Skeletal muscle tissue (tissue), 3 donors: ENCODE measurements at regions not wholly inside any gene's neighbourhood (a gene's known extent, or its start where the extent isn't known, plus 50 kb on each side); places are given as distances from the start of the nearest gene placed in this dataset.

Experiments
- H3K27ac ChIP-seq: one replicate; pipeline ENCODE4 v1.7.0; 2013; ENCODE audit warnings: mild to moderate bottlenecking, low read depth, low read length, inconsistent platforms
- H3K27me3 ChIP-seq, 3 donors: one replicate each; pipeline ENCODE4 v1.7.0; 2013; ENCODE audit warnings: low read length in 3 of 3; ENCODE audit not compliant: control insufficient read depth in 3 of 3, insufficient read depth in 3 of 3
- H3K36me3 ChIP-seq, 3 donors: one replicate each; pipeline ENCODE4 v1.7.0; 2013; ENCODE audit warnings: low read length in 3 of 3; ENCODE audit not compliant: control insufficient read depth in 3 of 3, insufficient read depth in 3 of 3
- H3K4me1 ChIP-seq, 3 donors: one replicate each; pipeline ENCODE4 v1.7.0; 2013; ENCODE audit warnings: low read length in 3 of 3, mild to moderate bottlenecking in 3 of 3; ENCODE audit not compliant: control insufficient read depth in 3 of 3, insufficient read depth in 3 of 3
- H3K4me3 ChIP-seq, 3 donors: one replicate each; pipeline ENCODE4 v1.7.0; 2013; ENCODE audit warnings: low read length in 3 of 3
- H3K9ac ChIP-seq, 3 donors: one replicate each; pipeline ENCODE4 v1.7.0; 2013; ENCODE audit warnings: low read length in 3 of 3, mild to moderate bottlenecking in 3 of 3, moderate library complexity in 2 of 3, low read depth in 1 of 3
- H3K9me3 ChIP-seq, 3 donors: one replicate each; pipeline ENCODE4 v1.7.0; 2013; ENCODE audit warnings: low read length in 3 of 3; ENCODE audit not compliant: control insufficient read depth in 3 of 3
- donor health status: Osteomylitis.

GRCh38 chrX:10743476-10743875 lies 123.1 kb upstream of the MID1 start:
- Histone ChIP-seq H3K9me3 (no peaks in the 10 kb centered on the region), H3K27ac (no peak overlapping the region)

GRCh38 chrX:10744007-10744406 lies 123.6 kb upstream of the MID1 start:
- Histone ChIP-seq H3K9ac (no peak overlapping the region), H3K27ac (no peak overlapping the region), H3K4me1 (no peaks in the 10 kb centered on the region), H3K36me3 (no peaks in the 10 kb centered on the region), H3K27me3 (no peaks in the 10 kb centered on the region), H3K9me3 (no peaks in the 10 kb centered on the region), H3K4me3 (no peak overlapping the region)

More at GRCh38 chrX:10743476-10743875, 123.1 kb upstream of the MID1 start:
- H3K36me3 ChIP-seq = no peaks in the 10 kb centered on the region
- H3K27me3 ChIP-seq = no peaks in the 10 kb centered on the region
- H3K9ac ChIP-seq = no peak overlapping the region
- H3K4me3 ChIP-seq = no peak overlapping the region
- no peaks in the 10 kb centered on the region for H3K4me1 ChIP-seq

GRCh38 chrX:10747975-10748374 lies 127.6 kb upstream of the MID1 start:
- H3K27ac ChIP-seq = no peak overlapping the region
- H3K36me3 ChIP-seq = no peaks in the 10 kb centered on the region
- H3K27me3 ChIP-seq = no peaks in the 10 kb centered on the region
- H3K9me3 ChIP-seq = no peaks in the 10 kb centered on the region
- no peaks in the 10 kb centered on the region for H3K4me1 ChIP-seq
- no peak overlapping the region for H3K9ac ChIP-seq
- H3K4me3 ChIP-seq = no peak overlapping the region

GRCh38 chrX:10749113-10749512 lies 128.7 kb upstream of the MID1 start:
- Histone ChIP-seq H3K4me1 (no peaks in the 10 kb centered on the region), H3K27me3 (no peaks in the 10 kb centered on the region), H3K27ac (no peak overlapping the region), H3K9ac (no peak overlapping the region), H3K4me3 (no peak overlapping the region), H3K9me3 (no peaks in the 10 kb centered on the region), H3K36me3 (no peaks in the 10 kb centered on the region)

GRCh38 chrX:10750581-10750980 lies 130.2 kb upstream of the MID1 start:
- Histone ChIP-seq H3K27ac (no peak overlapping the region), H3K9me3 (no peaks in the 10 kb centered on the region), H3K4me3 (no peak overlapping the region), H3K4me1 (no peaks in the 10 kb centered on the region), H3K9ac (no peak overlapping the region), H3K36me3 (no peaks in the 10 kb centered on the region), H3K27me3 (no peaks in the 10 kb centered on the region)

- Histone ChIP-seq H3K27me3 (no peaks in the 10 kb centered on the region), H3K9me3 (no peaks in the 10 kb centered on the region), H3K9ac (no peak overlapping the region), H3K27ac (no peak overlapping the region), H3K36me3 (no peaks in the 10 kb centered on the region), H3K4me1 (peaks cover 0 to 5% (median 0%) of the 10 kb centered on the region in 3 donors), H3K4me3 (no peak overlapping the region)
Measured at GRCh38 chrX:10753116-10753515, 132.7 kb upstream of the MID1 start.

GRCh38 chrX:10754445-10754844 lies 134.1 kb upstream of the MID1 start:
- Histone ChIP-seq H3K36me3 (no peaks in the 10 kb centered on the region), H3K27ac (no peak overlapping the region), H3K9me3 (no peaks in the 10 kb centered on the region), H3K4me3 (no peak overlapping the region), H3K27me3 (no peaks in the 10 kb centered on the region), H3K4me1 (peaks cover 0 to 5% (median 0%) of the 10 kb centered on the region in 3 donors), H3K9ac (no peak overlapping the region)

- H3K36me3 ChIP-seq = no peaks in the 10 kb centered on the region
- no peak overlapping the region for H3K9ac ChIP-seq
- no peak overlapping the region for H3K27ac ChIP-seq
- H3K4me3 ChIP-seq = no peak overlapping the region
- H3K9me3 ChIP-seq = no peaks in the 10 kb centered on the region
- H3K4me1 ChIP-seq = peaks cover 0 to 5% (median 0%) of the 10 kb centered on the region in 3 donors
- H3K27me3 ChIP-seq = no peaks in the 10 kb centered on the region
Measured at GRCh38 chrX:10755439-10756334, 135.3 kb upstream of the MID1 start.

- no peaks in the 10 kb centered on the region for H3K27me3 ChIP-seq
- no peak overlapping the region for H3K4me3 ChIP-seq
- H3K27ac ChIP-seq = no peak overlapping the region
- H3K36me3 ChIP-seq = no peaks in the 10 kb centered on the region
- no peak overlapping the region for H3K9ac ChIP-seq
- H3K4me1 ChIP-seq = peaks cover 0 to 5% (median 0%) of the 10 kb centered on the region in 3 donors
- H3K9me3 ChIP-seq = no peaks in the 10 kb centered on the region
Measured at GRCh38 chrX:10756441-10756840, 136.1 kb upstream of the MID1 start.

- Histone ChIP-seq H3K27ac (no peak overlapping the region), H3K4me1 (peaks cover 0 to 5% (median 0%) of the 10 kb centered on the region in 3 donors), H3K9ac (no peak overlapping the region), H3K9me3 (no peaks in the 10 kb centered on the region), H3K27me3 (no peaks in the 10 kb centered on the region), H3K4me3 (no peak overlapping the region), H3K36me3 (no peaks in the 10 kb centered on the region)
Measured at GRCh38 chrX:10759141-10759799, 138.9 kb upstream of the MID1 start.
